DND-41 (cell line): ENCODE measurements at regions not wholly inside any gene's neighbourhood (a gene's known extent, or its start where the extent isn't known, plus 50 kb on each side); places are given as distances from the start of the nearest gene placed in this dataset.

Source experiments
- ATAC-seq: fragments of 200-7000 bp; cut with Tn5 transposase; 3 replicates; pipeline ENCODE4 v1.9.1; 2021; ENCODE audit warnings: low read depth; ENCODE audit not compliant: insufficient read depth
- DNase-seq: peaks from one replicate; pipeline ENCODE4 v3.0.0-alpha.2; 2020
- H2AFZ ChIP-seq: 2 replicates; pipeline ENCODE4 v1.6.0; 2012; ENCODE audit warnings: low read depth, low read length
- H3K27ac ChIP-seq: 2 replicates; pipeline ENCODE4 v1.5.1; 2012; ENCODE audit warnings: low read length, inconsistent platforms
- H3K27me3 ChIP-seq: fragments of 200-600 bp; sonication (generic); 2 replicates; pipeline ENCODE4 v1.6.0; 2012; ENCODE audit warnings: low read length, mild to moderate bottlenecking, inconsistent platforms; ENCODE audit not compliant: insufficient read depth, poor library complexity
- H3K36me3 ChIP-seq: 2 replicates; pipeline ENCODE4 v1.5.1; 2012; ENCODE audit warnings: low read length, inconsistent platforms; ENCODE audit not compliant: insufficient read depth
- H3K4me1 ChIP-seq: 2 replicates; pipeline ENCODE4 v1.5.1; 2012; ENCODE audit warnings: mild to moderate bottlenecking, low read length; ENCODE audit not compliant: insufficient read depth
- H3K4me2 ChIP-seq: 2 replicates; pipeline ENCODE4 v1.6.0; 2012; ENCODE audit warnings: mild to moderate bottlenecking, moderate library complexity, low read length, inconsistent platforms; ENCODE audit not compliant: insufficient read depth
- H3K4me3 ChIP-seq, 2 experiments: fragments of 200-600 bp in 1 of 2; shearing (Covaris generic) in 1 of 2; 2 replicates each; pipeline ENCODE4 v1.5.1; 2012 to 2016; ENCODE audit warnings: inconsistent platforms in 2 of 2, low read length in 2 of 2, mild to moderate bottlenecking in 2 of 2, low read depth in 1 of 2, moderate library complexity in 1 of 2
- H3K79me2 ChIP-seq: 2 replicates; pipeline ENCODE4 v1.6.0; 2012; ENCODE audit warnings: low read length, inconsistent platforms; ENCODE audit not compliant: insufficient read depth
- H3K9ac ChIP-seq: 2 replicates; pipeline ENCODE4 v1.6.0; 2012; ENCODE audit warnings: low read depth, mild to moderate bottlenecking, inconsistent platforms, low read length, moderate library complexity
- H3K9me3 ChIP-seq: 2 replicates; pipeline ENCODE4 v1.5.1; 2012; ENCODE audit warnings: low read length, moderate library complexity, mild to moderate bottlenecking, inconsistent platforms; ENCODE audit not compliant: insufficient read depth, severe bottlenecking
- H4K20me1 ChIP-seq: 2 replicates; pipeline ENCODE4 v1.6.0; 2012; ENCODE audit warnings: low read length; ENCODE audit not compliant: insufficient read depth
- CTCF ChIP-seq: IDR thresholded peaks from 2 replicates; pipeline ENCODE4 v1.5.1; 2012; ENCODE audit warnings: borderline replicate concordance, low read length, moderate library complexity, mild to moderate bottlenecking; ENCODE audit not compliant: poor library complexity, severe bottlenecking; ENCODE audit errors: extremely low read depth
- EZH2 ChIP-seq: IDR thresholded peaks from 3 replicates; pipeline ENCODE4 v1.6.1; 2012; ENCODE audit warnings: borderline replicate concordance, low read depth, mild to moderate bottlenecking, moderate library complexity, low read length, inconsistent platforms; ENCODE audit not compliant: severe bottlenecking

GRCh38 chr12:127507341-127507740 lies 759.6 kb upstream of the TMEM132C start:
- no peak overlapping the region for H3K4me2 ChIP-seq
- no peaks in the 10 kb centered on the region for H3K79me2 ChIP-seq
- no peak overlapping the region for H3K27ac ChIP-seq
- no peak for ATAC-seq
- no peaks in the 10 kb centered on the region for H3K9me3 ChIP-seq
- no peak for DNase-seq
- no peaks in the 10 kb centered on the region for H3K27me3 ChIP-seq
- no peaks in the 10 kb centered on the region for H4K20me1 ChIP-seq
- H3K4me1 ChIP-seq, result no peaks in the 10 kb centered on the region
- H2AFZ ChIP-seq, result no peak overlapping the region
- H3K4me3 ChIP-seq, result no peak overlapping the region
- TF ChIP-seq EZH2 (no peak), CTCF (no peak)
- no peaks in the 10 kb centered on the region for H3K36me3 ChIP-seq
- no peak overlapping the region for H3K9ac ChIP-seq

GRCh38 chr12:127509066-127509778 lies 757.7 kb upstream of the TMEM132C start:
- no peak for ATAC-seq
- no peaks in the 10 kb centered on the region for H3K4me1 ChIP-seq
- H3K27ac ChIP-seq, result no peak overlapping the region
- H2AFZ ChIP-seq, result no peak overlapping the region
- no peaks in the 10 kb centered on the region for H3K27me3 ChIP-seq
- H4K20me1 ChIP-seq, result no peaks in the 10 kb centered on the region
- H3K9me3 ChIP-seq, result no peaks in the 10 kb centered on the region
- no peaks in the 10 kb centered on the region for H3K36me3 ChIP-seq
- H3K79me2 ChIP-seq, result no peaks in the 10 kb centered on the region
- no peak overlapping the region for H3K9ac ChIP-seq
- TF ChIP-seq CTCF, result no peak
- no peak for TF ChIP-seq EZH2
- DNase-seq, result no peak
- H3K4me2 ChIP-seq, result no peak overlapping the region
- no peak overlapping the region for H3K4me3 ChIP-seq

DNA sequence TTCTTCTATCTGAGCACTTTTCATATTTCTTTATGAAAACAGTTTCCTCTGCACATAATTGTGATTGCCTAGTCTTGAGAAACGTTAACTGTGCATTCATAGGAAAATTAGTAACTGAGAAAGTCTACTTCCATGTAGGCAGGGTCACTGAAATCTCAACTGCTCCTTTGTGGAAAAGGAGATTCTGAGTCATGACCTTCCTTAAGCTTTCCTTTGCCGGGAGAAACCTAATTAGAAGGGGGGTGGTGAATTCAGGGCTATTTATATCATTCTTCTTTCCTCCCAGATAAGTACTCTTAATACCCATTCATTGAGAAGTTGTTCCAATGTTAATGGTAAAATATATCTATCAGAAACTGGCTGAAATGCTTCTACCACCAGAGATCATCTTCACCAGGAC lies 751.0 kb upstream of the TMEM132C start:
- ATAC-seq (no peak), DNase-seq (no peak)
- no peak overlapping the region for H3K27ac ChIP-seq
- H3K79me2 ChIP-seq, result no peaks in the 10 kb centered on the region
- no peak overlapping the region for H3K9ac ChIP-seq
- H3K4me3 ChIP-seq, result no peak overlapping the region
- H3K27me3 ChIP-seq, result no peaks in the 10 kb centered on the region
- H3K9me3 ChIP-seq, result no peaks in the 10 kb centered on the region
- H3K36me3 ChIP-seq, result no peaks in the 10 kb centered on the region
- no peak overlapping the region for H3K4me2 ChIP-seq
- no peaks in the 10 kb centered on the region for H4K20me1 ChIP-seq
- no peaks in the 10 kb centered on the region for H3K4me1 ChIP-seq
- no peak overlapping the region for H2AFZ ChIP-seq
- TF ChIP-seq CTCF, result no peak
- TF ChIP-seq EZH2, result no peak
